OCI-LY7 (cell line): ENCODE measurements at regions not wholly inside any gene's neighbourhood (a gene's known extent, or its start where the extent isn't known, plus 50 kb on each side); places are given as distances from the start of the nearest gene placed in this dataset.

ENCODE experiments used
- CTCF ChIP-seq: fragments of 200-600 bp; sonication (generic); conservative IDR thresholded peaks from 2 replicates; pipeline ENCODE4 v1.5.1; 2014; ENCODE audit warnings: mild to moderate bottlenecking, antibody characterized with exemption, low read length, moderate library complexity, mixed read lengths
- EZH2phosphoT487 ChIP-seq: fragments of 200-600 bp; sonication (generic); IDR thresholded peaks from 2 replicates; pipeline ENCODE4 v1.6.1; 2018; ENCODE audit warnings: low read depth, borderline replicate concordance, mild to moderate bottlenecking, mixed run types, antibody characterized with exemption, low read length, moderate library complexity, mixed read lengths

GRCh38 chr1:147491098-147491497, 50.2 kb upstream of the BCL9 start:
- TF ChIP-seq CTCF (no peak), EZH2phosphoT487 (no peak)
